Right lobe of liver (tissue), 6 donors: ENCODE measurements at regions not wholly inside any gene's neighbourhood (a gene's known extent, or its start where the extent isn't known, plus 50 kb on each side); places are given as distances from the start of the nearest gene placed in this dataset.

Experiments used
- ATAC-seq, 4 donors: fragments of 200-7000 bp; cut with Tn5 transposase; one replicate each; pipeline ENCODE4 v1.9.1; 2020; ENCODE audit warnings: mild to moderate bottlenecking in 4 of 4, moderate library complexity in 4 of 4
- DNase-seq, 3 donors: peaks; one replicate each; pipeline ENCODE4 v3.0.0-alpha.2; 2020
- H3K27ac ChIP-seq, 3 donors: fragments of 200-600 bp; one replicate each; pipeline ENCODE4 v1.8.0; 2022
- H3K27me3 ChIP-seq, 2 donors: fragments of 200-600 bp; one replicate each; pipeline ENCODE4 v1.8.0; 2022
- H3K36me3 ChIP-seq, 4 donors: fragments of 200-600 bp; sonication (generic) in 1 of 4; one replicate each; pipeline versions ENCODE4 v1.5.1 to v1.8.0; 2017 to 2022; ENCODE audit warnings: control low read depth in 1 of 4
- H3K4me1 ChIP-seq, 4 donors: fragments of 200-600 bp; sonication (generic) in 1 of 4; one replicate each; pipeline versions ENCODE4 v1.5.1 to v1.8.0; 2017 to 2022; ENCODE audit warnings: control low read depth in 1 of 4
- H3K4me3 ChIP-seq, 3 donors: fragments of 200-600 bp; one replicate each; pipeline ENCODE4 v1.8.0; 2022
- H3K9me3 ChIP-seq, 4 donors: fragments of 200-600 bp; sonication (generic) in 1 of 4; one replicate each; pipeline versions ENCODE4 v1.5.1 to v1.8.0; 2017 to 2022; ENCODE audit warnings: control low read depth in 1 of 4
- CTCF ChIP-seq, 4 donors: fragments of 200-600 bp in 3 of 4; fragments of 450-650 bp in 1 of 4; IDR thresholded peaks; one replicate each; pipeline versions ENCODE4 v1.5.1 to v1.8.0; 2016 to 2022; ENCODE audit warnings: antibody characterized with exemption in 4 of 4, mild to moderate bottlenecking in 2 of 4
- POLR2A ChIP-seq: fragments of 450-650 bp; IDR thresholded peaks from one replicate; pipeline ENCODE4 v1.6.1; 2017; ENCODE audit warnings: antibody characterized with exemption, mild to moderate bottlenecking
- WGBS: methylation state at CpG from one replicate; pipeline ENCODE4 v1.1.6; 2018; ENCODE audit warnings: low coverage, low lambda C conversion rate; ENCODE audit not compliant: insufficient coverage; ENCODE audit errors: missing lambda C conversion rate; 5-methylcytosine and 5-hydroxymethylcytosine counted together
- intact Hi-C, 2 donors: fragments of 100-400 bp; cut with DNase I; formaldehyde crosslinking; loops; one replicate each; pipeline versions ENCODE4 v1.11.2 to v1.14.1; 2022
- donor health status: DM: no; HTN: yes; CAD: no.
- donor health status: DM: no; HTN: no; CAD: no.
- donor health status: DM: no; HTN: no; CAD: no.
- donor health status: DM: no; HTN: yes; CAD: no.
- donor health status: DM: no; HTN: yes; CAD: no.

GRCh38 chr6:114844359-114844758 lies 501.5 kb upstream of the HS3ST5 start:
- intact Hi-C loops = no loop called here
- ATAC-seq = no peak
- TF ChIP-seq CTCF (IDR thresholded peaks at IDR 0.05) = no peak
- no peak for TF ChIP-seq POLR2A
- WGBS = 27% methylated on average over 1 of the region's 1 CpG
- H3K27me3 ChIP-seq = no peaks in the 10 kb centered on the region
- no peaks in the 10 kb centered on the region for H3K4me1 ChIP-seq
- no peak for DNase-seq
- no peak overlapping the region for H3K4me3 ChIP-seq
- no peaks in the 10 kb centered on the region for H3K9me3 ChIP-seq
- H3K36me3 ChIP-seq = no peaks in the 10 kb centered on the region
- H3K27ac ChIP-seq = no peak overlapping the region

DNA sequence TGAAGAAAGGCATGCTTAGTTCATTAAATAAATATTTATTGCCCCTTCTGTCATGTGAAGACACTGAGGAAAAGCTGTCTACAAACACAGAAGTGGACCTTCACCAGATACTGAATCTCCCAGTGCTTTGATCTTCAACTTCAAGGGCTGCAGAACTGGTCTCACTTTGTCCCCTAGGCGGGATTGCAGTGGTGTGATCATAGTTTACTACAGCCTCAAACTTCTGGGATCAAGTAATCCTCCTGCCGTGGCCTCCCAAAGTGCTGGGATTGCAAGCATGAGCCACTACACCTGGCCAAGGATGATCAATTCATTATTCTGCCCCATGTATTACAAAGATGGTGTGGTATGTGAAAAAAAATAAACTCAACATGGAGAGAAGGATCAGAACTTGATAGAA lies 496.2 kb upstream of the HS3ST5 start:
- H3K27me3 ChIP-seq = no peaks in the 10 kb centered on the region
- no peak for TF ChIP-seq POLR2A
- TF ChIP-seq CTCF (IDR thresholded peaks at IDR 0.05) = no peak
- ATAC-seq (no peak), DNase-seq (no peak)
- H3K4me3 ChIP-seq = no peak overlapping the region
- no peaks in the 10 kb centered on the region for H3K36me3 ChIP-seq
- no peaks in the 10 kb centered on the region for H3K4me1 ChIP-seq
- no peak overlapping the region for H3K27ac ChIP-seq
- 44% methylated on average over 2 of the region's 2 CpGs for whole genome bisulfite sequencing
- H3K9me3 ChIP-seq = no peaks in the 10 kb centered on the region
- intact Hi-C loops = no loop called here

GRCh38 chr6:114833211-114833610 lies 490.4 kb upstream of the HS3ST5 start:
- no peak for DNase-seq
- no peak overlapping the region for H3K27ac ChIP-seq
- ATAC-seq = no peak

GRCh38 chr6:114830515-114830914 lies 487.7 kb upstream of the HS3ST5 start:
- Histone ChIP-seq H3K36me3 (no peaks in the 10 kb centered on the region), H3K27ac (no peak overlapping the region), H3K9me3 (no peaks in the 10 kb centered on the region), H3K27me3 (no peaks in the 10 kb centered on the region), H3K4me1 (no peaks in the 10 kb centered on the region), H3K4me3 (no peak overlapping the region)
- WGBS = 20% methylated on average over 1 of the region's 1 CpG
- intact Hi-C loops = no loop called here
- TF ChIP-seq CTCF (IDR thresholded peaks at IDR 0.05) (no peak), POLR2A (no peak)
- DNase-seq = no peak
- no peak for ATAC-seq

More at GRCh38 chr6:114833211-114833610, 490.4 kb upstream of the HS3ST5 start:
- no peak for TF ChIP-seq POLR2A
- no peak for TF ChIP-seq CTCF (IDR thresholded peaks at IDR 0.05)
- intact Hi-C loops = no loop called here
- Histone ChIP-seq H3K4me1 (no peaks in the 10 kb centered on the region), H3K9me3 (no peaks in the 10 kb centered on the region), H3K27me3 (no peaks in the 10 kb centered on the region), H3K4me3 (no peak overlapping the region), H3K36me3 (no peaks in the 10 kb centered on the region)
- WGBS = 82% methylated on average over 1 of the region's 1 CpG

DNA sequence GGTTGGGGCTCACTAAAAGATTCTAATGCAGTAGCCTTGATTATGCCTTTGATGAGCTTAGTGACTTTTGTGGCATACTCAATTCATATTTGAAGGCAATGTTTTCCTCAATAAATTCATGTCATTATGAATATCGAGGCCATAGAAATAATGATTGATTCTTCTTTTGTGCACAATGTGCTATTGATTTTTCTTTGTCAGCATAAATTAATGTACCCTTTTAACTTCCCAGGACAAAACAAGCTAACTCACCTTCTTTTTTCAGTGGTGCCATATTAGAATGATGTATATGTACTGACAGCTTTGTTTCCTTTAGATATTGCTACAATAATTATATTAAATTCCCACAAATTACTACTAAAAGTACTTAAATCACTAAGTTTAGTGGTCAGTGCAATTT lies 484.3 kb upstream of the HS3ST5 start:
- no peak overlapping the region for H3K27ac ChIP-seq
- no peak for TF ChIP-seq POLR2A
- H3K36me3 ChIP-seq = no peaks in the 10 kb centered on the region
- no peak overlapping the region for H3K4me3 ChIP-seq
- H3K4me1 ChIP-seq = no peaks in the 10 kb centered on the region
- WGBS = 47% methylated on average over 1 of the region's 1 CpG
- no peaks in the 10 kb centered on the region for H3K27me3 ChIP-seq
- H3K9me3 ChIP-seq = no peaks in the 10 kb centered on the region
- ATAC-seq = no peak
- no peak for DNase-seq
- intact Hi-C loops = no loop called here
